Right ventricle myocardium inferior (tissue), 1 donor: ENCODE measurements at regions not wholly inside any gene's neighbourhood (a gene's known extent, or its start where the extent isn't known, plus 50 kb on each side); places are given as distances from the start of the nearest gene placed in this dataset.
"Not testable (repeated sequence)": the region's sequence is repeated elsewhere in the genome, so short reads cannot be mapped to it uniquely, and the experiment has no call there.

Experiments used
- ATAC-seq: fragments of 200-7000 bp; cut with Tn5 transposase; one replicate; pipeline ENCODE4 v1.9.1; 2020; ENCODE audit warnings: mild to moderate bottlenecking, moderate library complexity
- DNase-seq: peaks from one replicate; pipeline ENCODE4 v3.0.0; 2021; ENCODE audit errors: missing footprints
- intact Hi-C: fragments of 100-400 bp; cut with DNase I; formaldehyde crosslinking; loops from one replicate; pipeline ENCODE4 v1.11.0; 2022
- donor health status: DM: no; HTN: yes; CAD: no; lungs with severe emphysema.

DNA sequence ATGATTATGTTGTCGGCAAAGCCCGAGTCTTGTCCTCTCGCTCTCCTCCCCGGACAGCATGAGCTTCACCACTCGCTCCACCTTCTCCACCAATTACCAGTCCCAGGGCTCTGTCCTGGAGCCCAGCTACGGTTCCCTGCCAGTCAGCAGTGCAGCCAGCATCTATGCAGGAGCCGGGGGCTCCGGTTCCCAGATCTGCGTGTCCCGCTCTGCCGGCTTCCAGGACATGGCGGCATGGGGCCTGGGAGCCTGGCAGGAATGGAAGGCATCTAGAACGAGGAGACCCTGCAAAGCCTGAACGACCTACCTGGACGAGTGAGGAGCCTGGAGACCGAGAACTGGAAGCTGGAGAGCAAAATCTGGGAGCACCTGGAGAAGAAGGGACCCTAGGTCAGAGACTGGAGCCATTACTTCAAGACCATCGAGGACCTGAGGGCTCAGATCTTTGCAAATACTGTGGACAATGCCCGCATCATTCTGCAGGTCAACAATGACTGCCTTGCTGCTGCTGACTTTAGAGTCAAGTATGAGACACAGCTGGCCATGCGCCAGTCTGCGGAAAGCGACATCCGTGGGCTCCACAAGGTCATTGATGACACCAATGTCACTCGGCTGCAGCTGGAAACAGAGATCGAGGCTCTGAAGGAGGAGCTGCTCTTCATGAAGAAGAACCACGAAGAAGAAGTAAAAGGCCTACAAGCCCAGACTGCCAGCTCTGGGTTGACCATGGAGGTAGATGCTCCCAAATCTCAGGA is 101.3 kb upstream of the MAN2A1 start:
- intact Hi-C loops = no loop called here
- ATAC-seq = no peak
- no peak for DNase-seq

- DNase-seq (no peak), ATAC-seq (peak; percentile 85)
- intact Hi-C loops = no loop called here
These were observed 104.6 kb upstream of the MAN2A1 start for GRCh38 chr5:109584986-109585599.

DNA sequence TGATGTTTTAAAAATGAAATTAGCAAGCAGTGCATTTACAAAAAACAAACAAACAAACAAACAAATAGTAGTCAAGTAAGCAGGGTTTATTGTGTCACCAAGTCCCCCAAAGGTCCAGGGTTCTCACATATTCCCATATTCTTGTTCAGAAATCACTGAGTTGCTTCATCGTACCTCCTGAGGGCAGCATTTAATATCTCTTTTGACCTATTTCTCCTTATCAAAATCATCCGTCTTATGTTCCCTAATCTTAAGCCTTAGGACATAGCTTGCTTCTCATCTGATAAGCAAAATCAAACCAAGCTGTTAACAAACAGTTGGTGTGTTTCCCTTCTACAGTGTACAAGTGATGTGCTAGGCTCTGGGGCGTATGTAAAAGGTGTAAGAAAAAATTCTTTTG is 109.5 kb upstream of the MAN2A1 start:
- no peak for DNase-seq
- ATAC-seq = no peak
- intact Hi-C loops = no loop called here

DNA sequence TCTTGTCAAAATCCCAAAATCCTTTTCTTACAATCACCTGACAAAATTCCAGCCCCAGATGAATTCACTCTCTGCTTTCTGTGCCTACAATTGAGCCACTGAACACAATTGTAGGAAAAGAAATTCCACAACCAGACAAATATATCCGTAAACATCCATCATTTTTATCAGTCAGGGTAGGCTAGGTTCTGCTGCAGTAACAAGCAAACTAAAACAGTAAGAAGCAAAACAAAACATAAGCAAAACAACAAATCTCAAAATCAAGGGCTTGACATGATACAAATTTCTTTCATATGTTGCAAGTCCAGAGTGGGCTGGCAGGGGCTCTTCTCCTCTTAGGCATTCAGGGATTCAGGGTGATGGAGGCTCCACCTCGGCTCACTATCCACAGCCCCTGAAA is 114.2 kb upstream of the MAN2A1 start:
- no peak for DNase-seq
- intact Hi-C loops = no loop called here
- no peak for ATAC-seq

GRCh38 chr5:109574985-109575384 is 114.7 kb upstream of the MAN2A1 start:
- ATAC-seq = no peak
- no peak for DNase-seq
- intact Hi-C loops = no loop called here

DNA sequence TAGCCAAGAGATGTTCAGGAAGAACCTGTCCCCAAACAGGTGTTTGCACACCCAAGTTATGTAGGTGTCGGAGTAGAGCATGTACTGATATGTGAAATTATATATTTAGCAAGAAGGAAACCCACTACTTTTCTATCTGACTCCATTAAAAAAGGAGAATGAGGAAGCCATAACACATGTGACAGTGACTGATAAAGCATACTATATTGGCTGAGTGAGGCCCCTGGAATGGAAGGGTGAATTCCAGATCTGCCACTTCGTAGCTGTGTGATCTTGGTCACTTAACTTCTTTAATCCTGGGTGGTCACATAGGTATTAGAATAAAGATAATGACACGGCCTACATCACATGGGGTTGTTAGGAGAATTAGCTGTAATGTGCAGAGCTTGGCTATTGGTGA is 116.0 kb upstream of the MAN2A1 start:
- no peak for ATAC-seq
- intact Hi-C loops = no loop called here
- no peak for DNase-seq

DNA sequence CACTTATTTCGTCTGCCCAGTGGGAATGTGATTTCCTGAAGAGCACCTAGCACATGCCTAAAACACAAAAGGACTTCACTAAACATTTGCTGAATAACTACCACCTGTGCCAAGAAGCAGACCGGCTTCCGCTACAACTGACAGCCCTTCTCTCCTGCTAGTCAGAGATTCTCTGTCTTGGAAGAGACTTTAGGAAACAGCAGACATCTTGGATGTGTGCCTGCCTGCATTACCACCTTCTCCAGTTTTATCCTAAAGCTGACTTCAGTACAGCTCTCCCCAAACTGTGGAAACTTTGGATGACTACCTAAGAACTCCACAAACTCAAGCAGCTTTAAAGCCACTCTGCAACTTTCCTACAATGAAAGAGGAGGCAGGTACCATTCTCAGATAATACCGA is 116.5 kb upstream of the MAN2A1 start:
- intact Hi-C loops = no loop called here
- ATAC-seq (no peak), DNase-seq (no peak)

DNA sequence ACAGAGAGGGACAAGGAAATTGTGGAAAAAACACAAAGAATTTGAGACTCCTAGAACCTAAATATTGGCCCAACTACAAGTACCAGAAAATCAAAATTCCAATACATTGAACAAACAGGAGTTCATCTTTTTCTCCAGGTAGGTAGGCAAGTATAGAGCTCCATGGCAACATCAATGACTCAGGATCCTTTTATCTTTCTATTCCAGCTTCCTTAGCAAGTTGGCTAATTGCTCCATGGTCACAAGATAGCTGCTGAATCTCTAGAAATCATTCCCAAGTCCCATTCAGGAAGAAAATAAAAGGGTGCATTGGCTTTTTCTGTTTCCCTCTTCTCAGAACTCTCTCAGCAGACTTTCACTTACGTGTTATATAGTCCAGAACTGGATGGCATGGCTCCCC is 117.9 kb upstream of the MAN2A1 start:
- ATAC-seq = no peak
- DNase-seq = no peak
- intact Hi-C loops = no loop called here

DNA sequence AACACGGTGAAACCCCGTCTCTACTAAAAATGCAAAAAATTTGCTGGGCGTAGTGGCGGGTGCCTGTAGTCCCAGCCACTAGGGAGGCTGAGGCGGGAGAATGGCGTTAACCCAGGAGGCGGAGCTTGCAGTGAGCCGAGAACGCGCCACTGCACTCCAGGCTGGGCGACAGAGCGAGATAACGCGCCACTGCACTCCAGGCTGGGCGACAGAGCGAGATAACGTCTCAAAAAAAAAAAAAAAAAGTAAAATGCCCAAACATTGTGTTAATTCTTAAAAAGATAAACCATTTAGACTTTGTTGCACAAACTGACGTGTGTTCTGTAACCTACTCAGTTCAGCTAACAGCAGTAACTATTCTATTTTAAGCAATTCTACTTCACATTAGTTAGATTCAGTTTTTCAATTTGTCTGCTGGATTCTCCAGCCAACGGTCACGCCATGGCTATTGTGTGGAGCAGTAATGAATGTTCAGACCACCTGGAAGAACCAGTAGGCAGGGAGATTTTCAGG is 119.3 kb upstream of the MAN2A1 start:
- no peak for DNase-seq
- ATAC-seq = no peak
- intact Hi-C loops = no loop called here

DNA sequence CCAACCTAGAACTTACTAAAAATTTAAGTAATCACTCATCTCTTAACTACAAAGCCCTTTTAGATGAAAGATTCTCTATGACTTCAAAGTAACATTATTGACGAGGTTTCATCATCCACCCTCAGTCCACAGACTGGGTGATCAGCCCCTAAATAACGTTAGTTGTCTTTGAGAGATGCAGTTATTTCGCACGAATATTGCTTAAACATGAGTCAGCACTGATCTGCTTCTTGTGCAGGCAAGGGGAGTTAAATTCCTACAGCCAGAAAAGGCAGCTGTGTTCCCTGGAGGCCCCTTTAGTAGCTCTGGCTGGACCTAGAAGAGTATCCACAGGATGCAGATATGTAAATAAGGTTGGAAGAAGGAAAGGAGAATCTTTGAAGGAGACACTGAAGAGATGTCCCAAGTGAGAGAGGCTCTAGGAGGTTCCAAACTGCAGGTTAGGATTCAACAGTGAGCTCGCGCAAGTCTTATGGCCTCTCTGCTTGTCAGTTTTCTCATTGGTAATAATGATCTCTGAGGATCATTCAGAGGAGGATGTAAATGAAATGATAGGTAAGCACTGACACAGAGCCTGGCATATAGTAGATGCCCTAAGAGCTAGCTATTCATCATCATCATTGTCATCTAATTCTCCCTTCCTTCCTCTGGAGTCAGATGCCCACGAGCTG is 122.2 kb upstream of the MAN2A1 start:
- DNase-seq = no peak
- intact Hi-C loops = no loop called here
- peak; percentile 42 for ATAC-seq

DNA sequence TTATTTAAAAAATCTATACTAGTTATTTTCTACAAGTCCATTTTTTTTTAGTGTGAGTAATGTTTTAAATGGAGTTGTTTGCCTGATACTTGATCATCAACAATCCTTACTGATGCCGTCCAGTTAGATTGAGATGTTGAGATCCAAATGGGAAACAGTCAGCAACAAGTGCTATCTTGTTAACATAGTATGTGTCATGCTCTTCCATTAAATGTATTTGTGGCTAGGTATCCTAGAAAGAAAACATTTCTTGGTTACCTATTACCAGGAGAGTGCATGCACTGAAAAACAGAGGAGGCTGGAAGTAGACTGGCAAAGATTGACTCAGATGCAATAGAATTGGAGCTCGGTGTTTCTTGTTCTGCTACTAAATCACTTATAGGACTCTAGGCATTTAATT is 123.4 kb upstream of the MAN2A1 start:
- DNase-seq (no peak), ATAC-seq (no peak)
- intact Hi-C loops = no loop called here

DNA sequence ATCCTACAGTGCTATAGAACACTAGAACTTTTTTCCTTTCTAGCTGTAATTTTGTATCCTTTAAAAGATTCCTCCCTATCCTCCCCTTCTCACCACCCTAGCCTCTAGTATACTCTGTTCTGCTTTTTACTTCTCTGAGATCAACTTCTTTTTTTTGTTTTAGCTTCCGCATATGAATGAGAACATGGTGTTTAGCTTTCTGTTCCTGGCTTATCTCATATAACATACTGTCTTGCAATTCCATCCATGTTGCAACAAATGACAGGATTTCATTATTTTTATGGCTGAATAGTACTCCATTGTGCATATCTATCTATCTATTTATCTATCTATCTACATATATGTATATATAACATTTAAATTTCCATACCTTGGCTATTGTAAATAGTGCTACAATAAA is 126.0 kb upstream of the MAN2A1 start:
- intact Hi-C loops = no loop called here
- DNase-seq = no peak
- ATAC-seq = no peak

- intact Hi-C loops = no loop called here
- no peak for DNase-seq
- no peak for ATAC-seq
These were observed 126.5 kb upstream of the MAN2A1 start for GRCh38 chr5:109563189-109563588.

DNA sequence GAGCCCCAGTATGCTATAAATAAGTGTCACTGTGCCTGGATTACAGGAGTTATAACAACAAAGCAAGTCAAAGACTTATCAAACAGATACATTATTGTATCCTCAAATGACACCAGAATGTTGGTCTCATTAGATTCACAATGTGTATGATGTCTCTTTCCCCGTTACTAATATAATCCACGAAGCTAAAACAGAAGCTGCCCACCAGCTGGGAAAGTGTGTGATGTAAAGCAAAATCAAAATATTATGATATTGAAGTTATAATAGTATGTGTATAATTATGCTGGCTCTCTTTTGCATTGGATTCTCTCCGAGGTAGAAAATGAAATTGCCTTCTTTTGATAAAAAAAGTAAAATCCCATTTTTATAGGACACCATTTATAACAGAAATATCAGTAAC is 127.3 kb upstream of the MAN2A1 start:
- ATAC-seq = no peak
- no peak for DNase-seq
- intact Hi-C loops = no loop called here

- ATAC-seq (no peak), DNase-seq (no peak)
- intact Hi-C loops = no loop called here
These were observed 128.3 kb upstream of the MAN2A1 start for GRCh38 chr5:109561447-109561846.

GRCh38 chr5:109560554-109560953 is 129.2 kb upstream of the MAN2A1 start:
- intact Hi-C loops = no loop called here
- DNase-seq = no peak

DNA sequence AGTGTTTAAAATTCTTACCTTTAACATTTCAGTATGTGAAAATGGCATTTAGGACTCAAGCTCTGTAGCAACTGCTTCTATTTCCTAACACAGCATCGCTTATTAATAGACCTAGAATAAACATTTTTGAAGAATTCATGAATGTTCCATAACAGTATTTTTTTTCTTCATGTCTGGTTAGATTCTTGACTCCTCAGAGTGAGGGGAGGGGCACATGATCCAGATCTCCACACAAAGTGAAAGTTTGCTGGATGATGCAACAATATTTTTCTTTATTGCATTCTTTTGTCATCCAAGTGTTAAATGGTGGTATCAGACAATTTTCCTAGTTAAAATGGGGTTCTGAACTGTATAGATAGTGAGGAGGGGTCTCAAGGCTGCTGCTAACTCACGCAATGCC is 130.8 kb upstream of the MAN2A1 start:
- no peak for ATAC-seq
- intact Hi-C loops = no loop called here
- no peak for DNase-seq

More at GRCh38 chr5:109560554-109560953, 129.2 kb upstream of the MAN2A1 start:
- no peak for ATAC-seq

DNA sequence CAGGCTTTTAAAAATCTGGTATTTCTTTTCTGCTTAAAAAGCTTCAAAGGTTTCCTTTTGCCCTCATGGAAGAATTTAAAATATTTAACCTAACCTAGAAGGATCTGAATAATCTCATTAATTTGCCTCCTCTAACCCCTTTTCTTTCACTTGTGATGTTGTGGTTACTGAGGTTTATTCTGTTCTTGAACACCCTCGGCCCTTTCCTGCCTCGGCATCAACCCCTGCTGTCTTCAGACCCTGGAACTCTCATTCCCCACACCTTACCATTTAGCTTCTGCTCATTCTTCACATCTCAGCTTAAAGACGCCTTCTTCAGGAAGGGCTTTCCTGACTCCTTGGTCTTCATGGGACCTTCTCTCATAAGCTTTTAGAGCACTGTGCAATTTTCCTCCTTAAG is 131.4 kb upstream of the MAN2A1 start:
- ATAC-seq (no peak), DNase-seq (no peak)
- intact Hi-C loops = no loop called here

DNA sequence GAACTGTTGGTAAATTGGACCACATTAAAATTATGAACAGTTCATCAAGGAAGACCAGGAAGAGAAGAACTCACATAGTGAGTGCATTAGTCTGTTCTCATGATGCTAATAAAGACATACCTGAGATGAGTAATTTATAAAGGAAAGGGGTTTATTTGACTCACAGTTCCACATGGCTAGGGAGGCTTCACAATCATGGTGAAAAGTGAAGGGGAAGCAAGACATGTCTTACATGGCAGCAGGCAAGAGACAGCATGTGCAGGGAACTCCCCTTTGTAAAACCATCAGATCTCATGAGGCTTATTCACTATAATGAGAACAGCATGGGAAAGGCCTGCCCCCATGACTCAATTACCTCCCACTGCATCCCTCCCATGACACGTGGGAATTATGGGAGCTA is 135.9 kb upstream of the MAN2A1 start:
- no peak for DNase-seq
- no peak for ATAC-seq
- intact Hi-C loops = no loop called here

DNA sequence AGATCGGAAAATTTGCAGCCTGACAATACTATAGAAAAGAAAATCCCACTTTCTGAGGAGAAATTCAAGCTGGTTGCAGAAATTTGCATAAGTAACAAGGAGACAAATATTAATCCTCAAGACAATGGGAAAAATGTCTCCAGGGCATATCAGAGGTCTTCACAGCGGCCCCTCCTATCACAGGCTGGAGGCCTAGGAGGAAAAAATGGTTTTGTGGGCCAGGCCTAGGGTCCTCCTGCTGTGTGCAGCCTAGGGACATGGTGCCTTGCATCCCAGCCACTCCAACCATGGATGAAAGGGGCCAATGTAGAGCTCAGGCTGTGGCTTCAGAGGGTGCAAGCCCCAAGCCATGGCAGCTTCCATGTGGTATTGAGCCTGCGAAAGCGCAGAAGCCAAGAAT is 138.5 kb upstream of the MAN2A1 start:
- intact Hi-C loops, ATAC-seq, DNase-seq: not testable (repeated sequence)
